HL-60 (cell line): ENCODE measurements at regions not wholly inside any gene's neighbourhood (a gene's known extent, or its start where the extent isn't known, plus 50 kb on each side); places are given as distances from the start of the nearest gene placed in this dataset.

Experiments used
- POLR2AphosphoS5 ChIP-seq: IDR thresholded peaks from 2 replicates; pipeline ENCODE4 v1.6.1; 2012; ENCODE audit warnings: low read depth
- TF ChIP-seq, protein P1 (sequence below): IDR thresholded peaks from one replicate; pipeline ENCODE4 v1.5.1; 2011; ENCODE audit warnings: low read length, control low read depth, inconsistent platforms; ENCODE audit not compliant: insufficient read depth
- TF ChIP-seq, protein P2 (sequence below): IDR thresholded peaks from 2 replicates; pipeline ENCODE4 v1.6.1; 2012; ENCODE audit warnings: low read depth; ENCODE audit not compliant: insufficient replicate concordance

DNA sequence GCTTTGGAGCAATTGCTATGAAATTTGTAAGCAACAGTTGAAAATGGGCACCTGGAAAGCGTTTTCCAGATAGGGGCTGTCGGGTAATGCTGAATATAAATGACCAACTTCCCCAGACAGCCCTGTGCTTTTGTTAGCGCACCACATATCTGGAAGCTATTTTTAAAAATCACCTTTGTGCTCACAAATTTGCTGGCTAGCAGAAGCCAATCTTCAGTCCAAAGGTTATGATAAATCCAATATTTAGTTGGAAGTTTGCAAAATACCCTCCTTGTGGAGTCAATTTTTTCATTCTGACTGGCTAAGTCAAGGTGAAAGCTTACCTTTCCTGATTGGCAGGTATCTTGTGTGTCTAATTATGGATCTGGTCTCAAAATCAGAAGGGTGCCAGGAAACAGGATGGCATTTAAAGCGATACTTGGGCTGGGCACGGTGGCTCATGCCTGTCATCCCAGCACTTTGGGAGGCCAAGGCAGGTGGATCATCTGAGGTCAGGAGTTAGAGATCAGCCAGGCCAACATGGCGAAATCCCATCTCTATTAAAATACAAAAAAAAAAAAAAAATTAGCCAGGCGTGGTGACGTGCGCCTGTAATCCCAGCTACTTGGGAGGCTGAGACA is 124.1 kb upstream of the AJAP1 start:
- TF ChIP-seq, protein P1, sequence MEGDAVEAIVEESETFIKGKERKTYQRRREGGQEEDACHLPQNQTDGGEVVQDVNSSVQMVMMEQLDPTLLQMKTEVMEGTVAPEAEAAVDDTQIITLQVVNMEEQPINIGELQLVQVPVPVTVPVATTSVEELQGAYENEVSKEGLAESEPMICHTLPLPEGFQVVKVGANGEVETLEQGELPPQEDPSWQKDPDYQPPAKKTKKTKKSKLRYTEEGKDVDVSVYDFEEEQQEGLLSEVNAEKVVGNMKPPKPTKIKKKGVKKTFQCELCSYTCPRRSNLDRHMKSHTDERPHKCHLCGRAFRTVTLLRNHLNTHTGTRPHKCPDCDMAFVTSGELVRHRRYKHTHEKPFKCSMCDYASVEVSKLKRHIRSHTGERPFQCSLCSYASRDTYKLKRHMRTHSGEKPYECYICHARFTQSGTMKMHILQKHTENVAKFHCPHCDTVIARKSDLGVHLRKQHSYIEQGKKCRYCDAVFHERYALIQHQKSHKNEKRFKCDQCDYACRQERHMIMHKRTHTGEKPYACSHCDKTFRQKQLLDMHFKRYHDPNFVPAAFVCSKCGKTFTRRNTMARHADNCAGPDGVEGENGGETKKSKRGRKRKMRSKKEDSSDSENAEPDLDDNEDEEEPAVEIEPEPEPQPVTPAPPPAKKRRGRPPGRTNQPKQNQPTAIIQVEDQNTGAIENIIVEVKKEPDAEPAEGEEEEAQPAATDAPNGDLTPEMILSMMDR: no peak
- no peak for TF ChIP-seq POLR2AphosphoS5
- TF ChIP-seq, protein P2, sequence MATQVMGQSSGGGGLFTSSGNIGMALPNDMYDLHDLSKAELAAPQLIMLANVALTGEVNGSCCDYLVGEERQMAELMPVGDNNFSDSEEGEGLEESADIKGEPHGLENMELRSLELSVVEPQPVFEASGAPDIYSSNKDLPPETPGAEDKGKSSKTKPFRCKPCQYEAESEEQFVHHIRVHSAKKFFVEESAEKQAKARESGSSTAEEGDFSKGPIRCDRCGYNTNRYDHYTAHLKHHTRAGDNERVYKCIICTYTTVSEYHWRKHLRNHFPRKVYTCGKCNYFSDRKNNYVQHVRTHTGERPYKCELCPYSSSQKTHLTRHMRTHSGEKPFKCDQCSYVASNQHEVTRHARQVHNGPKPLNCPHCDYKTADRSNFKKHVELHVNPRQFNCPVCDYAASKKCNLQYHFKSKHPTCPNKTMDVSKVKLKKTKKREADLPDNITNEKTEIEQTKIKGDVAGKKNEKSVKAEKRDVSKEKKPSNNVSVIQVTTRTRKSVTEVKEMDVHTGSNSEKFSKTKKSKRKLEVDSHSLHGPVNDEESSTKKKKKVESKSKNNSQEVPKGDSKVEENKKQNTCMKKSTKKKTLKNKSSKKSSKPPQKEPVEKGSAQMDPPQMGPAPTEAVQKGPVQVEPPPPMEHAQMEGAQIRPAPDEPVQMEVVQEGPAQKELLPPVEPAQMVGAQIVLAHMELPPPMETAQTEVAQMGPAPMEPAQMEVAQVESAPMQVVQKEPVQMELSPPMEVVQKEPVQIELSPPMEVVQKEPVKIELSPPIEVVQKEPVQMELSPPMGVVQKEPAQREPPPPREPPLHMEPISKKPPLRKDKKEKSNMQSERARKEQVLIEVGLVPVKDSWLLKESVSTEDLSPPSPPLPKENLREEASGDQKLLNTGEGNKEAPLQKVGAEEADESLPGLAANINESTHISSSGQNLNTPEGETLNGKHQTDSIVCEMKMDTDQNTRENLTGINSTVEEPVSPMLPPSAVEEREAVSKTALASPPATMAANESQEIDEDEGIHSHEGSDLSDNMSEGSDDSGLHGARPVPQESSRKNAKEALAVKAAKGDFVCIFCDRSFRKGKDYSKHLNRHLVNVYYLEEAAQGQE: no peak
